Uterus (tissue), 2 donors: ENCODE measurements at regions not wholly inside any gene's neighbourhood (a gene's known extent, or its start where the extent isn't known, plus 50 kb on each side); places are given as distances from the start of the nearest gene placed in this dataset.
A peak's percentile ranks its signal among the peaks of the same experiment; 100 is the strongest.

Experiments used
- CTCF ChIP-seq, 4 experiments: fragments of 200-600 bp in 2 of 4; fragments of 450-650 bp in 2 of 4; sonication (generic) in 2 of 4; IDR thresholded peaks; one replicate each; pipeline ENCODE4 v1.5.1; 2016 to 2019; ENCODE audit warnings: antibody characterized with exemption in 4 of 4, mild to moderate bottlenecking in 2 of 4, moderate library complexity in 1 of 4
- POLR2A ChIP-seq, 2 donors: fragments of 450-650 bp; IDR thresholded peaks; one replicate each; pipeline ENCODE4 v1.6.1; 2016; ENCODE audit warnings: antibody characterized with exemption in 2 of 2, mild to moderate bottlenecking in 1 of 2, moderate library complexity in 1 of 2

GRCh38 chr12:127280393-127281275 lies 986.3 kb upstream of the TMEM132C start:
- TF ChIP-seq CTCF (IDR thresholded peaks at IDR 0.05) (peak; percentile 31 to 59 (median 40)), POLR2A (IDR thresholded peaks at IDR 0.05) (no peak)
